MM.1S (cell line): ENCODE measurements at regions not wholly inside any gene's neighbourhood (a gene's known extent, or its start where the extent isn't known, plus 50 kb on each side); places are given as distances from the start of the nearest gene placed in this dataset.

Experiments
- EZH2 ChIP-seq: fragments of 300-600 bp; sonication (generic); optimal IDR thresholded peaks from 2 replicates; pipeline ENCODE3; 2017; ENCODE audit warnings: low read depth, mild to moderate bottlenecking, antibody characterized with exemption, low read length, mixed read lengths
- EZH2phosphoT487 ChIP-seq: fragments of 300-600 bp; sonication (generic); IDR thresholded peaks from 2 replicates; pipeline ENCODE4 v1.6.1; 2018; ENCODE audit warnings: antibody characterized with exemption, low read length

GRCh38 chr2:19235308-19235707 is 123.1 kb downstream of the OSR1 start:
- no peak for TF ChIP-seq EZH2phosphoT487
- no peak for TF ChIP-seq EZH2
